ENCODE measurements at regions not wholly inside any gene's neighbourhood (a gene's known extent, or its start where the extent isn't known, plus 50 kb on each side); places are given as distances from the start of the nearest gene placed in this dataset.

DNA sequence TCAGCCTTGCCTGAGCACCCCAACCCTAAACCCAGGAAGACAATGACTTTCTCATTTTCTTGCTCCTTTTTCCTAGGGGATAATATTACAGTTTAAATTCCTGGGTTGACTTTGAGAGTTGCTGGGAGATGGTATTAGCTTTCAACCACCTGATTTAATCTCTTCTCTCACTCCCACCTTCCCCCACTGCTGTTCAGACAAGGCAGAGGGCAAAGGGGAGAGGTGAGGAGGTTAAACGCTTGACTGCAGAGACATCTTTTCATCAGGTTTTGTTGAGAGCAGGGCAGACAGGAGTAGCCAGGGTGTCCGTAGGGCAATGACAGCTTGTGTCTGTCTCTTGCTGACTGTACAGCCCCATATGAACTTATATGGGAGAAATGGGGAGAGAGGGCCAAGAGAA is 811.2 kb downstream of the MAFB start:
- TF ChIP-seq POLR2A (IDR thresholded peaks at IDR 0.05) (no peak), EP300 (IDR thresholded peaks at IDR 0.05) (no peak)

Measured in tibial nerve (tissue), 3 donors.